Uterus (tissue), 2 donors: ENCODE measurements at regions not wholly inside any gene's neighbourhood (a gene's known extent, or its start where the extent isn't known, plus 50 kb on each side); places are given as distances from the start of the nearest gene placed in this dataset.

Experiments used
- POLR2A ChIP-seq, 2 donors: fragments of 450-650 bp; IDR thresholded peaks; one replicate each; pipeline ENCODE4 v1.6.1; 2016; ENCODE audit warnings: antibody characterized with exemption in 2 of 2, mild to moderate bottlenecking in 1 of 2, moderate library complexity in 1 of 2
- TF ChIP-seq, protein P1 (sequence below), 4 experiments: fragments of 200-600 bp in 2 of 4; fragments of 450-650 bp in 2 of 4; sonication (generic) in 2 of 4; IDR thresholded peaks; one replicate each; pipeline ENCODE4 v1.5.1; 2016 to 2019; ENCODE audit warnings: antibody characterized with exemption in 4 of 4, mild to moderate bottlenecking in 2 of 4, moderate library complexity in 1 of 4

DNA sequence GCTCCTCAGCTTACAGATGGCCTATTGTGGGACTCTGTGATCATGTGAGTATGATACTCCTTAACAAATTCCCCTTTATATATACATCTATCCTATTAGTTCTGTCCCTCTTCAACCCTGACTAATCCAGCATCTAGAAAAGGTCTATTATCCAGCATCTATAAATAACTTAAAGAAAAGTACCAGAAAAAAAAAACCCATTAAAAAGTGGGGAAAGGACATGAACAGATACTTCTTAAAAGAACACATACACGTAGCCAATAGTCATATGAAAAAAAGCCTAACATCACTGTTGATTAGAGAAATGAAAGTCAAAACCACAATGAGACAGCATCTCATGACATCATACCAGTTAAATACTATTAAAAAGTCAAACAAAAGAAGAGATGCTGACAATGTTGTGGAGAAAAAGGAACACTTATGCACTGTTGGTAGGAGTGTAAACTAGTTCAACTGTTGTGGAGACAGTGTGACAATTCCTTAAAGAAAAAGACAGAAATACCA, 549.5 kb upstream of the GRM3 start:
- TF ChIP-seq POLR2A (IDR thresholded peaks at IDR 0.05): no peak
- TF ChIP-seq, protein P1, sequence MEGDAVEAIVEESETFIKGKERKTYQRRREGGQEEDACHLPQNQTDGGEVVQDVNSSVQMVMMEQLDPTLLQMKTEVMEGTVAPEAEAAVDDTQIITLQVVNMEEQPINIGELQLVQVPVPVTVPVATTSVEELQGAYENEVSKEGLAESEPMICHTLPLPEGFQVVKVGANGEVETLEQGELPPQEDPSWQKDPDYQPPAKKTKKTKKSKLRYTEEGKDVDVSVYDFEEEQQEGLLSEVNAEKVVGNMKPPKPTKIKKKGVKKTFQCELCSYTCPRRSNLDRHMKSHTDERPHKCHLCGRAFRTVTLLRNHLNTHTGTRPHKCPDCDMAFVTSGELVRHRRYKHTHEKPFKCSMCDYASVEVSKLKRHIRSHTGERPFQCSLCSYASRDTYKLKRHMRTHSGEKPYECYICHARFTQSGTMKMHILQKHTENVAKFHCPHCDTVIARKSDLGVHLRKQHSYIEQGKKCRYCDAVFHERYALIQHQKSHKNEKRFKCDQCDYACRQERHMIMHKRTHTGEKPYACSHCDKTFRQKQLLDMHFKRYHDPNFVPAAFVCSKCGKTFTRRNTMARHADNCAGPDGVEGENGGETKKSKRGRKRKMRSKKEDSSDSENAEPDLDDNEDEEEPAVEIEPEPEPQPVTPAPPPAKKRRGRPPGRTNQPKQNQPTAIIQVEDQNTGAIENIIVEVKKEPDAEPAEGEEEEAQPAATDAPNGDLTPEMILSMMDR (IDR thresholded peaks at IDR 0.05): no peak
